ENCODE measurements at regions not wholly inside any gene's neighbourhood (a gene's known extent, or its start where the extent isn't known, plus 50 kb on each side); places are given as distances from the start of the nearest gene placed in this dataset.

DNA sequence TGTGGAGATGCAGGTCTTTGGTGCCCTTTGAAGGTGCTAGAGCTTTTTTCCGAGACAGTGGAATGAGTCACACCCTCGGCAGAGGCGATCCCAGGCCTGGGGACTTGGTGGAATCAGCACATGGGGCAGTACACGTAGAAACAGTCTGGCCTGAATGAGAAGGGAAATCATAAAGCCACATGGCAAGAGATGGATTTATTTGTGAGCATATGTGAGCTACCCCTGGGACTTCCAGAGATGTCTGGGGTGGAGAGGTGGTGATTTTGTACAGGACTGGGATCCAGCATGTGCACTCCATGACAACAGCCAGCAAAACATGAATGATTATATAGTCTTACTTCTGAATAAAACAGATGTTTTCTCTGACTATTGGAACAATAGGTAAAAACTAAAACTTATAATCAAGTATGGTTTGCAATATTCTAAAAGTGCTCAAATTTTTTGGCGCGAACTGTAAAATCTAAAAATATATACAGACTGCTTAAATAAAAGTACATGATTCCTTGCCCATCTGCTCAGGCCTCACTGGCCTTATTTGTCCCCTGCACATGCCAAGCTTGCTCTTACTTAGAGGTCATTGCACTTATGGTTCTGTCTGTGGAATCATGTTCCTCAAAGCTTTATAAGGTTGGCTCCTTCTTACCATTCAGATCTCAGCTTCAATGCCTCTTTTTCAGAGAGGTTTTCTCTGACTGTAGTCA is 54.7 kb upstream of the SMARCA2 start:
- peaks cover 0 to 3% (median 0%) of the 10 kb centered on the region in 7 donors for H3K9me3 Mint-ChIP-seq
- no peaks in the 10 kb centered on the region for H3K27me3 ChIP-seq (ENCODE audit: control insufficient read depth in 2 of 2, insufficient read depth in 2 of 2, low read length in 2 of 2)
- TF ChIP-seq, protein P1, sequence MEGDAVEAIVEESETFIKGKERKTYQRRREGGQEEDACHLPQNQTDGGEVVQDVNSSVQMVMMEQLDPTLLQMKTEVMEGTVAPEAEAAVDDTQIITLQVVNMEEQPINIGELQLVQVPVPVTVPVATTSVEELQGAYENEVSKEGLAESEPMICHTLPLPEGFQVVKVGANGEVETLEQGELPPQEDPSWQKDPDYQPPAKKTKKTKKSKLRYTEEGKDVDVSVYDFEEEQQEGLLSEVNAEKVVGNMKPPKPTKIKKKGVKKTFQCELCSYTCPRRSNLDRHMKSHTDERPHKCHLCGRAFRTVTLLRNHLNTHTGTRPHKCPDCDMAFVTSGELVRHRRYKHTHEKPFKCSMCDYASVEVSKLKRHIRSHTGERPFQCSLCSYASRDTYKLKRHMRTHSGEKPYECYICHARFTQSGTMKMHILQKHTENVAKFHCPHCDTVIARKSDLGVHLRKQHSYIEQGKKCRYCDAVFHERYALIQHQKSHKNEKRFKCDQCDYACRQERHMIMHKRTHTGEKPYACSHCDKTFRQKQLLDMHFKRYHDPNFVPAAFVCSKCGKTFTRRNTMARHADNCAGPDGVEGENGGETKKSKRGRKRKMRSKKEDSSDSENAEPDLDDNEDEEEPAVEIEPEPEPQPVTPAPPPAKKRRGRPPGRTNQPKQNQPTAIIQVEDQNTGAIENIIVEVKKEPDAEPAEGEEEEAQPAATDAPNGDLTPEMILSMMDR (IDR thresholded peaks at IDR 0.05): no peak
- no peak overlapping the region for H3K4me2 ChIP-seq (replicated peaks; ENCODE audit: extremely low read depth, low read length, poor library complexity, severe bottlenecking)
- H3K9ac ChIP-seq (ENCODE audit: insufficient read depth, low read length, poor library complexity, severe bottlenecking): no peak overlapping the region
- H2AFZ ChIP-seq (ENCODE audit: insufficient read depth, low read depth, low read length, poor library complexity, severe bottlenecking): no peak overlapping the region
- peaks cover 0 to 4% (median 2%) of the 10 kb centered on the region in 3 donors for H3K27me3 Mint-ChIP-seq (ENCODE audit: low read depth in 3 of 3)
- no peaks in the 10 kb centered on the region for H3K36me3 ChIP-seq (replicated peaks in 1 of 2; ENCODE audit: control insufficient read depth in 1 of 2, insufficient read depth in 2 of 2, low read length in 2 of 2)
- no peaks in the 10 kb centered on the region for H4K20me1 ChIP-seq (ENCODE audit: insufficient read depth, low read length)
- H3K36me3 Mint-ChIP-seq: no peaks in the 10 kb centered on the region
- no peaks in the 10 kb centered on the region for H3K4me1 Mint-ChIP-seq
- no peaks in the 10 kb centered on the region for H3K9me3 ChIP-seq (replicated peaks in 1 of 2; ENCODE audit: control insufficient read depth in 1 of 2, insufficient read depth in 1 of 2, low read length in 2 of 2)
- DNase-seq: no peak
- intact Hi-C loops (cut with micrococcal nuclease): no loop called here
- H3K4me1 ChIP-seq (ENCODE audit: control insufficient read depth in 1 of 2, insufficient read depth in 2 of 2, low read length in 2 of 2): no peaks in the 10 kb centered on the region
- 75% methylated on average over 4 of the region's 6 CpGs for WGBS (ENCODE audit: insufficient coverage)
- H3K27ac ChIP-seq (ENCODE audit: low read depth in 1 of 2, low read length in 2 of 2): no peak overlapping the region
- no peak overlapping the region for H3K27ac Mint-ChIP-seq
- H3K4me3 ChIP-seq (replicated peaks in 1 of 3; ENCODE audit: low read depth in 2 of 3, low read length in 3 of 3): no peak overlapping the region
- no peak overlapping the region for H3K4me3 Mint-ChIP-seq
- H3K79me2 ChIP-seq (ENCODE audit: insufficient read depth, low read length): no peaks in the 10 kb centered on the region

DNA sequence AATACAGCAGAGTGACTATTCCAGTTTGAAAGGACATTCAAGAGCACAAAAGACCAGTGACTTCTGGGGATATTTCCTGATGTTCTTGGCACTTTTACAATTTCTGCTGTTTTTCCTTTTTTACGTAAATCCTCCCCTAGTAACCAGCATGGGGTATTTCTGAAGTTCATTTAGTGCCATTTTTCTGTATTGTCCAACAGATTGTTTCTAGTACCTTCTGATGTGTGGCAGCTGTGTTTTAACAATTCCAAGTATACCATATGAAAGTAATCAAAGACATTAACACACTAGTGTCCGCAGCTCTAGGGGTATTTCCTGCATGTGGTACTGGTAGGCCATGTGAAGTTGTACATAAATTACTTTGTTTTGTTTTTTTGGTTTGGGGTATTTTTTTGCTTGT is 53.0 kb upstream of the SMARCA2 start:
- TF ChIP-seq, protein P1 (IDR thresholded peaks at IDR 0.05): no peak
- Mint-ChIP-seq H3K9me3 (peaks cover 0 to 3% (median 0%) of the 10 kb centered on the region in 7 donors), H3K4me1 (no peaks in the 10 kb centered on the region), H3K27ac (no peak overlapping the region), H3K4me3 (no peak overlapping the region), H3K36me3 (no peaks in the 10 kb centered on the region), H3K27me3 (ENCODE audit: low read depth in 3 of 3) (peaks cover 0 to 4% (median under 1%) of the 10 kb centered on the region in 3 donors)
- Histone ChIP-seq H3K36me3 (replicated peaks in 1 of 2; ENCODE audit: control insufficient read depth in 1 of 2, insufficient read depth in 2 of 2, low read length in 2 of 2) (no peaks in the 10 kb centered on the region), H4K20me1 (ENCODE audit: insufficient read depth, low read length) (no peaks in the 10 kb centered on the region), H3K4me3 (replicated peaks in 1 of 3; ENCODE audit: low read depth in 2 of 3, low read length in 3 of 3) (no peak overlapping the region), H3K27ac (ENCODE audit: low read depth in 1 of 2, low read length in 2 of 2) (no peak overlapping the region), H3K4me2 (replicated peaks; ENCODE audit: extremely low read depth, low read length, poor library complexity, severe bottlenecking) (no peak overlapping the region), H3K9me3 (replicated peaks in 1 of 2; ENCODE audit: control insufficient read depth in 1 of 2, insufficient read depth in 1 of 2, low read length in 2 of 2) (no peaks in the 10 kb centered on the region), H3K27me3 (ENCODE audit: control insufficient read depth in 2 of 2, insufficient read depth in 2 of 2, low read length in 2 of 2) (no peaks in the 10 kb centered on the region), H3K9ac (ENCODE audit: insufficient read depth, low read length, poor library complexity, severe bottlenecking) (no peak overlapping the region), H2AFZ (ENCODE audit: insufficient read depth, low read depth, low read length, poor library complexity, severe bottlenecking) (no peak overlapping the region), H3K79me2 (ENCODE audit: insufficient read depth, low read length) (no peaks in the 10 kb centered on the region), H3K4me1 (ENCODE audit: control insufficient read depth in 1 of 2, insufficient read depth in 2 of 2, low read length in 2 of 2) (no peaks in the 10 kb centered on the region)
- intact Hi-C loops (cut with micrococcal nuclease): no loop called here
- no CpG with 5 or more reads among the region's 2 CpGs for WGBS (ENCODE audit: insufficient coverage)
- DNase-seq: no peak

All from CD14-positive monocyte (primary cell).